ENCODE measurements at regions not wholly inside any gene's neighbourhood (a gene's known extent, or its start where the extent isn't known, plus 50 kb on each side); places are given as distances from the start of the nearest gene placed in this dataset.

DNA sequence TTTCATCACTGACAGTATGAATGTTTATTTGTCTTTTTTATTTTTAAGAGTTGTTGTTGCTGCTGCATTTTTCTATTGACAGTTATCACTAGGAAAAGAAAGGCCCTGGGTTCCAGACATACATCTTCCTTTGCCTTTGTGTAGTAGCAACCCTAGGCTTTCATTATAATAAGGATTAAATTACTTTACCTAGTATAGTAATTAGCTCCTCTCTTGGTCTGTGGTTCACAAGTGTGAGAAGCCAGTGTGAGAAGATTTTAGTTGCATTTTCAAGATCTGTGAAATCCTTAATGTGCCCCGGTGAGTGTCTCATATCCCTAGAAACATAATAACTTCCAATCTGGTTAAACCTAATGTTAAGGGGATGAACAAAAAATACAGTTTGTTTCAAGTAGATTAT, 799.3 kb upstream of the MAP3K7 start:
- no peak for TF ChIP-seq POLR2A (IDR thresholded peaks at IDR 0.05; ENCODE audit: extremely low read depth, insufficient read length)
- TF ChIP-seq, protein P1, sequence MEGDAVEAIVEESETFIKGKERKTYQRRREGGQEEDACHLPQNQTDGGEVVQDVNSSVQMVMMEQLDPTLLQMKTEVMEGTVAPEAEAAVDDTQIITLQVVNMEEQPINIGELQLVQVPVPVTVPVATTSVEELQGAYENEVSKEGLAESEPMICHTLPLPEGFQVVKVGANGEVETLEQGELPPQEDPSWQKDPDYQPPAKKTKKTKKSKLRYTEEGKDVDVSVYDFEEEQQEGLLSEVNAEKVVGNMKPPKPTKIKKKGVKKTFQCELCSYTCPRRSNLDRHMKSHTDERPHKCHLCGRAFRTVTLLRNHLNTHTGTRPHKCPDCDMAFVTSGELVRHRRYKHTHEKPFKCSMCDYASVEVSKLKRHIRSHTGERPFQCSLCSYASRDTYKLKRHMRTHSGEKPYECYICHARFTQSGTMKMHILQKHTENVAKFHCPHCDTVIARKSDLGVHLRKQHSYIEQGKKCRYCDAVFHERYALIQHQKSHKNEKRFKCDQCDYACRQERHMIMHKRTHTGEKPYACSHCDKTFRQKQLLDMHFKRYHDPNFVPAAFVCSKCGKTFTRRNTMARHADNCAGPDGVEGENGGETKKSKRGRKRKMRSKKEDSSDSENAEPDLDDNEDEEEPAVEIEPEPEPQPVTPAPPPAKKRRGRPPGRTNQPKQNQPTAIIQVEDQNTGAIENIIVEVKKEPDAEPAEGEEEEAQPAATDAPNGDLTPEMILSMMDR (IDR thresholded peaks at IDR 0.05; ENCODE audit: low read depth, low read length), result no peak
